Activated naive CD4-positive, alpha-beta T cell treated with anti-CD3 and anti-CD28 coated beads for 36 hours (primary cell): ENCODE measurements at regions not wholly inside any gene's neighbourhood (a gene's known extent, or its start where the extent isn't known, plus 50 kb on each side); places are given as distances from the start of the nearest gene placed in this dataset.

Experiments
- CTCF ChIA-PET: fragments of 350-600 bp; sonication (Branson Sonifier 250); formaldehyde crosslinking; loops from one replicate; lab custom pipeline; 2021; ENCODE audit warnings: antibody characterized with exemption; lab: Charles Lee
- DNase-seq: peaks from one replicate; pipeline ENCODE4 v3.0.0-alpha.2; 2020
- H3K27ac Mint-ChIP-seq: one replicate; pipeline ENCODE4 v1.8.0; 2021; ENCODE audit warnings: mild to moderate bottlenecking, mixed read lengths
- H3K27me3 Mint-ChIP-seq: one replicate; pipeline ENCODE4 v1.8.0; 2021; ENCODE audit warnings: low read depth, mixed read lengths
- H3K36me3 Mint-ChIP-seq: one replicate; pipeline ENCODE4 v1.8.0; 2021; ENCODE audit warnings: low read depth, mixed read lengths
- H3K4me1 Mint-ChIP-seq: one replicate; pipeline ENCODE4 v1.8.0; 2021; ENCODE audit warnings: low read depth, mixed read lengths
- H3K4me3 Mint-ChIP-seq: one replicate; pipeline ENCODE4 v1.8.0; 2021; ENCODE audit warnings: mild to moderate bottlenecking, moderate library complexity, mixed read lengths
- H3K9me3 Mint-ChIP-seq: one replicate; pipeline ENCODE4 v1.8.0; 2021; ENCODE audit warnings: mixed read lengths
- intact Hi-C: fragments of 100-400 bp; cut with micrococcal nuclease; formaldehyde crosslinking; loops from one replicate; pipeline ENCODE4 v1.15.1; 2023

GRCh38 chr16:85536411-85537330 is 76.5 kb upstream of the GSE1 start:
- intact Hi-C loops: no loop called here
- no peaks in the 10 kb centered on the region for H3K27me3 Mint-ChIP-seq
- peaks cover 8% of the 10 kb centered on the region for H3K9me3 Mint-ChIP-seq
- no peaks in the 10 kb centered on the region for H3K4me1 Mint-ChIP-seq
- no peaks in the 10 kb centered on the region for H3K36me3 Mint-ChIP-seq
- H3K27ac Mint-ChIP-seq: no peak overlapping the region
- H3K4me3 Mint-ChIP-seq: no peak overlapping the region
- CTCF ChIA-PET: interaction anchor here (1.1 kb wide), 1 partner anchor 17 kb away, joined by 3 read pairs; no protein-coding TSS in a partner anchor
- DNase-seq: no peak

GRCh38 chr16:85537331-85537788 is 75.8 kb upstream of the GSE1 start:
- H3K36me3 Mint-ChIP-seq: no peaks in the 10 kb centered on the region
- H3K27ac Mint-ChIP-seq: no peak overlapping the region
- H3K4me1 Mint-ChIP-seq: no peaks in the 10 kb centered on the region
- intact Hi-C loops: no loop called here
- no peaks in the 10 kb centered on the region for H3K27me3 Mint-ChIP-seq
- H3K9me3 Mint-ChIP-seq: peaks cover 8% of the 10 kb centered on the region
- no peak for DNase-seq
- no peak overlapping the region for H3K4me3 Mint-ChIP-seq
- CTCF ChIA-PET: no interaction called here

- peaks cover 8% of the 10 kb centered on the region for H3K9me3 Mint-ChIP-seq
- CTCF ChIA-PET: no interaction called here
- intact Hi-C loops: no loop called here
- no peak overlapping the region for H3K27ac Mint-ChIP-seq
- H3K4me3 Mint-ChIP-seq: no peak overlapping the region
- no peaks in the 10 kb centered on the region for H3K36me3 Mint-ChIP-seq
- no peaks in the 10 kb centered on the region for H3K27me3 Mint-ChIP-seq
- no peaks in the 10 kb centered on the region for H3K4me1 Mint-ChIP-seq
- DNase-seq: no peak
These were observed 75.2 kb upstream of the GSE1 start for GRCh38 chr16:85537795-85538401.

DNA sequence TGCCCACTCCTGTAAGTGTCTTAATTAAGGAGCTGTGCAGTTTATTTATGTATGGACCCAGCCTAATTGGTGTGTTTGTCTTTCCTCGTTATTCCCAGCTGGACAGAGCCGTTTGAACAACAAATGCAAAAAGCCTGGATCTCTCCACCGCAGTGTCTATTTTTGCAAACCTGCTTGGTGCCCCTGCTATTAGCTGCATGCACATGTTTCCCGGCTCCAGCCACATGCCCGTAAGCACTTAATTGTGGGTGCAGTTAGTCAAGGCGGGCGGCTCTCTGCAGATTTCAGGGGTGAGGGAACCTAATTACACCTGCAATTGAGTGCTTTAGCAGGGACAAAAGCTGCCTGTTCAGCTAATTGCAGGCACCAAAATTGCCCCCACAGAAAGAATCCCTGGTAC is 74.0 kb upstream of the GSE1 start:
- H3K27ac Mint-ChIP-seq: no peak overlapping the region
- CTCF ChIA-PET: interaction anchor here (1.1 kb wide), 1 partner anchor 47 kb away, joined by 3 read pairs; no protein-coding TSS in a partner anchor
- H3K27me3 Mint-ChIP-seq: no peaks in the 10 kb centered on the region

DNA sequence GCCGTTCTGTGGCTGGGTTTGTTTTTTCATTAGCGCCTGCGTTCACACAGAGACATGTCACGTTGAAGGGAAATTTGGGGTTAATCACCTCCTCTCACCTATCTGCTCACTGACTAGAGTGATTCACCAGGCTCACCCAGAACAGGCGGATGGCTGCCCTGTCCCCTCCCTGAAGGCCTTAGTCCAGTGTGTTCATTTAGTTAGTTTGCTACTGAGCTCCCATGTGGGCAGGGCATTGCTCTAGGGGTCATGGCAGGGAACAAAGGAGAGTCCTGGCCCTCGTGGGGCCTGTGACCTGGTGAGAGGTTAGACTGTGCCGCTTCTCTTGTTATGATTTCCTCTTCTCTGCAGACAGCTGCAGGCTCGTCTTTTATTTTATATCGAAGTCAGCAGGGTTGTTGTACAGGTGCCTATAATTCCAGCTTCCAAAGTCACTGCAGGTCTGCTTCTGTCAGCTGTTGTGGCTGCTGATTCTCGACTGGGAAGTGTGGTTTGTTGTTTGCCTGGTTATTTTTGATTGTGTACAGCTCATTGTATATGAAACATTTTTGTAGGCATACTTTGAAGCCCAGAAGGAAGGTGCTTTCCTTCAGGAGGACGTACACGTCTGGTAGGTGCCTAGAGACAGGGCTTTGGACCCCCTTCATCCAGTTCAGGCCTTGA is 73.4 kb upstream of the GSE1 start:
- CTCF ChIA-PET: interaction anchor here (0.9 to 1.2 kb wide), 3 partner anchors 13 to 76 kb away, joined by 3 to 5 read pairs (median 3); no protein-coding TSS in a partner anchor
- H3K27me3 Mint-ChIP-seq: no peaks in the 10 kb centered on the region
- no peak for DNase-seq
- intact Hi-C loops: no loop called here
- no peak overlapping the region for H3K4me3 Mint-ChIP-seq
- no peaks in the 10 kb centered on the region for H3K36me3 Mint-ChIP-seq
- peaks cover 8% of the 10 kb centered on the region for H3K9me3 Mint-ChIP-seq
- no peak overlapping the region for H3K27ac Mint-ChIP-seq
- no peaks in the 10 kb centered on the region for H3K4me1 Mint-ChIP-seq

More for the DNA sequence above, 74.0 kb upstream of the GSE1 start:
- Mint-ChIP-seq H3K9me3 (peaks cover 8% of the 10 kb centered on the region), H3K4me3 (no peak overlapping the region), H3K36me3 (no peaks in the 10 kb centered on the region), H3K4me1 (no peaks in the 10 kb centered on the region)
- intact Hi-C loops: no loop called here
- DNase-seq: no peak

DNA sequence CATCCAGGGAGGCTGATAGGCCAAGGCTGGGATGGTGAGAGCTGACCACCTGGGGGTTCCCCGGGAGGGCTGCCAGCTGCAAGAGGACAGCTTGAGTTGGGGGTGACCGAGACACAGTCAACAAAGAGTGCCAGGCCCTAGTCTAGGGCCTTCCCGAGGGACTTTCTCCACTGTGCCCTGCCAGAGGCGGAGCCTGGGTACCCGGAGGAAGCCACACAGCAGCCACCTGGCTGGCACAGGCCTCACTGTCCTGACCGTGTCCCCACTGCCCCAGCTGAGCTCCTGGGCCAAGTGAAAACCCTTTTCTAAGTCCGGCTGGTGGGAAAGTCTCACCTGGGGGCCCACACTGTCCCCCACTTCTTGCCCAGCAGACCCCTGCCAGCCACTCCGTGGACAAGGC is 71.9 kb upstream of the GSE1 start:
- Mint-ChIP-seq H3K36me3 (no peaks in the 10 kb centered on the region), H3K9me3 (peaks cover 8% of the 10 kb centered on the region), H3K27ac (no peak overlapping the region), H3K27me3 (no peaks in the 10 kb centered on the region), H3K4me1 (no peaks in the 10 kb centered on the region), H3K4me3 (no peak overlapping the region)
- CTCF ChIA-PET: no interaction called here
- DNase-seq: no peak
- intact Hi-C loops: no loop called here

GRCh38 chr16:85541619-85541979 is 71.5 kb upstream of the GSE1 start:
- CTCF ChIA-PET: no interaction called here
- Mint-ChIP-seq H3K4me3 (no peak overlapping the region), H3K9me3 (peaks cover 8% of the 10 kb centered on the region), H3K27me3 (no peaks in the 10 kb centered on the region), H3K4me1 (no peaks in the 10 kb centered on the region), H3K36me3 (no peaks in the 10 kb centered on the region), H3K27ac (no peak overlapping the region)
- DNase-seq: no peak
- intact Hi-C loops: no loop called here

DNA sequence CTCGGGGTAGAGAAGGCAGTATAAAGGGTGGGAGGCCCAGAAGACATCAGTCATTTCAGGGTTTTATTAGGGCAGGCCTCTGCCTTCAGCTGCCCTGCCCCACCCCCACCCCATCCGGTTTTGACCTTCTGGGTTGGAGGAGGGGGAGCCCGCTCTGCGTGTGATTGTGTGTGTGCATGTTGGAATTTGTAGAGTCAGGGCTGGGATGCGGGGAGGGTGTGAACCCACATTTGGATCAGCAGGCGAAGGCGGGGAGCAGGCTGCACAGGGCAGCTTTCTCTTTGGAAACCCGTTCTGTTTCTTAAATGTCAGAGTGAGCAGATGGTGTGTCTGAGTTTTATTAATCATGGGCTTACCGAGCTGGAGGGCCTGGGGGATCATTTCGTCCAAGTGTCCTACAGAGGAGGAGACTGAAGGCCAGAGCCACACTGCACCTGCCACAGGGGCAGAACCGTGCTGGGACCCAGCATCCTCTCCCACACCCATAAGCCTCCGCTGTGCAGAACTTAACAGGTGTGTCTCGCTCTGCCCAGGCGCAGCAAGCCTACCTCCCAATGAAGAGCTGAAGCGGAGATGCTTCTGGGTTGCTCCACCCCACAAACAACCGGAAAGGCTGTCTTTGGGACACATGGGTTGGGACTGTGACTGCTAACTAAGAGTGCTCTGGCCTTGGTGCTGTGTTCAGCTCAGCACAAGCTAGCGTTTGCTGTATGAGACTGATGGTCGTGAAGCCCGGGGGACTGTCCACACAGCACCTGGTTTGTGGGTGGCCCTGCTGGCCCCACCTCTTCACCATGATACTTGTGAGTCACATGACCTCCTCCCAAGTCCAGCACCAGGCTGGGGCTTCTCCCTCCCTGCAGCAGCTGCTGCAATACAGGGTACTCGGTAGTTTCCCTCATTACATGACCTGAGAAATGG is 70.9 kb upstream of the GSE1 start:
- H3K36me3 Mint-ChIP-seq: no peaks in the 10 kb centered on the region
- H3K9me3 Mint-ChIP-seq: peaks cover 8% of the 10 kb centered on the region
- intact Hi-C loops: no loop called here
- H3K4me1 Mint-ChIP-seq: no peaks in the 10 kb centered on the region
- H3K27me3 Mint-ChIP-seq: no peaks in the 10 kb centered on the region
- H3K27ac Mint-ChIP-seq: no peak overlapping the region
- DNase-seq: no peak
- CTCF ChIA-PET: no interaction called here
- H3K4me3 Mint-ChIP-seq: no peak overlapping the region

- no peak overlapping the region for H3K4me3 Mint-ChIP-seq
- intact Hi-C loops: no loop called here
- peaks cover 8% of the 10 kb centered on the region for H3K9me3 Mint-ChIP-seq
- H3K27ac Mint-ChIP-seq: no peak overlapping the region
- CTCF ChIA-PET: interaction anchor here (0.6 kb wide), 1 partner anchor 26 kb away, joined by 4 read pairs; no protein-coding TSS in a partner anchor
- H3K36me3 Mint-ChIP-seq: no peaks in the 10 kb centered on the region
- H3K4me1 Mint-ChIP-seq: no peaks in the 10 kb centered on the region
- no peaks in the 10 kb centered on the region for H3K27me3 Mint-ChIP-seq
- DNase-seq: no peak
These were observed 69.6 kb upstream of the GSE1 start for GRCh38 chr16:85543536-85543935.

DNA sequence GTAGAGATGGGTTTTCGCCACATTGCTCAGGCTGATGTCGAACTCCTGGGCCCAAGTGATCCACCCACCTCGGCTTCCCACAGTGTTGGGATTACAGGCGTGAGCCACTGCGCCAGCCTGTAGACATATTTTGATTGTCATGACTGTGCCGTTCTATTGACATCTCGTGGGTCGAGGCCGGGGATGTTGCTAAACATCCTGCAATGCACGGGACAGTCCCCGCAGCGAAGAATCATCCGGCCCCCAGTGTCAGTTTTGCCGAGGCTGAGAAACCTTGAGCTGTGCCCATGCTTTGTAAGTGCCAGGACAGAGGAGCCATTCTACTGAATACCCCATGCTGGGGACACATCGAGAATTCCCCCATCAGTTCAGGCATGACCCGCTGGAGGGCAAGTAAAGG is 69.1 kb upstream of the GSE1 start:
- Mint-ChIP-seq H3K4me1 (no peaks in the 10 kb centered on the region), H3K4me3 (no peak overlapping the region), H3K36me3 (no peaks in the 10 kb centered on the region), H3K27ac (no peak overlapping the region), H3K27me3 (no peaks in the 10 kb centered on the region), H3K9me3 (peaks cover 8% of the 10 kb centered on the region)
- no peak for DNase-seq
- CTCF ChIA-PET: no interaction called here
- intact Hi-C loops: no loop called here

GRCh38 chr16:85544668-85545067 is 68.5 kb upstream of the GSE1 start:
- DNase-seq: no peak
- Mint-ChIP-seq H3K4me3 (no peak overlapping the region), H3K27ac (no peak overlapping the region), H3K27me3 (no peaks in the 10 kb centered on the region), H3K9me3 (peaks cover 5% of the 10 kb centered on the region), H3K36me3 (no peaks in the 10 kb centered on the region), H3K4me1 (no peaks in the 10 kb centered on the region)
- CTCF ChIA-PET: no interaction called here
- intact Hi-C loops: no loop called here
